22Rv1 (cell line): ENCODE measurements at regions not wholly inside any gene's neighbourhood (a gene's known extent, or its start where the extent isn't known, plus 50 kb on each side); places are given as distances from the start of the nearest gene placed in this dataset.

Source experiments
- ZFX ChIP-seq: fragments of 450-650 bp; IDR thresholded peaks from 2 replicates; pipeline ENCODE4 v1.6.1; 2017; ENCODE audit warnings: antibody characterized with exemption, borderline replicate concordance
- TF ChIP-seq, protein P1 (sequence below): fragments of 450-650 bp; IDR thresholded peaks from 2 replicates; pipeline ENCODE4 v1.5.1; 2017; ENCODE audit warnings: mild to moderate bottlenecking

DNA sequence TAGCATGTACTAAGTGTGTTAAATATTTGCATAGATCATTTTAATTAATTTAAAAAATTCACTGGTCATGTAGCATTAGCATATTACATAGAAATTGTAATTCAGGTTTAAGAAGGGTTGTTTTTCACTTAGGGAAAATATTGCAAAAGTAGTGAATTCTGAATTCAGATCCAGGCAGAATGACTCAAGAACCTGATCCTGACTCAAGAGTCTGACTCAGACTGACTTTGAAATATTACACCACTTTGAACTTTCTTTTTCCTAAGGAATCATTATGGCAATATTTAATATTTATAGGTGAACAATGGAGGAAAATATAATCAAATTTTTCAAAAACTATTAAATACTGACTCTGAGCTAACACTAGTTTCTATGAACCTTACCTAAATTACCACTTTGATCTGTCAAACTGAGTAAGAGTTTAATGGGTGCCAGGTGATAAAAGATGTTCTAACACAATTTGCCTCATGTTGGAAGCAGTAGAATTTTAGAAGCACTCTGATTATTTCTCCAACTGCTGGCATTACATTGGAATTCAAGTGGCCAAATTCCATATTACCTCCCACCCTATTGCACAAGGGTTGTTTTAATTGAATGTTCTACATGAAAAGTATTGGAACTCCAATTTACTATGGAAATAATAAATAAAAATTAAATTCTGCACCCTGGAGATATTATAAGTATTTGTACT lies 261.6 kb downstream of the SLITRK1 start:
- TF ChIP-seq, protein P1, sequence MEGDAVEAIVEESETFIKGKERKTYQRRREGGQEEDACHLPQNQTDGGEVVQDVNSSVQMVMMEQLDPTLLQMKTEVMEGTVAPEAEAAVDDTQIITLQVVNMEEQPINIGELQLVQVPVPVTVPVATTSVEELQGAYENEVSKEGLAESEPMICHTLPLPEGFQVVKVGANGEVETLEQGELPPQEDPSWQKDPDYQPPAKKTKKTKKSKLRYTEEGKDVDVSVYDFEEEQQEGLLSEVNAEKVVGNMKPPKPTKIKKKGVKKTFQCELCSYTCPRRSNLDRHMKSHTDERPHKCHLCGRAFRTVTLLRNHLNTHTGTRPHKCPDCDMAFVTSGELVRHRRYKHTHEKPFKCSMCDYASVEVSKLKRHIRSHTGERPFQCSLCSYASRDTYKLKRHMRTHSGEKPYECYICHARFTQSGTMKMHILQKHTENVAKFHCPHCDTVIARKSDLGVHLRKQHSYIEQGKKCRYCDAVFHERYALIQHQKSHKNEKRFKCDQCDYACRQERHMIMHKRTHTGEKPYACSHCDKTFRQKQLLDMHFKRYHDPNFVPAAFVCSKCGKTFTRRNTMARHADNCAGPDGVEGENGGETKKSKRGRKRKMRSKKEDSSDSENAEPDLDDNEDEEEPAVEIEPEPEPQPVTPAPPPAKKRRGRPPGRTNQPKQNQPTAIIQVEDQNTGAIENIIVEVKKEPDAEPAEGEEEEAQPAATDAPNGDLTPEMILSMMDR: no peak
- TF ChIP-seq ZFX: no peak
